NCI-H1105 treated with DMSO at 0.1 percent for 48 hours (cell line): ENCODE measurements at regions not wholly inside any gene's neighbourhood (a gene's known extent, or its start where the extent isn't known, plus 50 kb on each side); places are given as distances from the start of the nearest gene placed in this dataset.

ENCODE experiments used
- DNase-seq: peaks from one replicate; lab custom pipeline; 2025; lab: John Stamatoyannopoulos, UW

GRCh38 chr12:114943601-114944000, 259.6 kb upstream of the TBX3 start:
- DNase-seq = no peak

DNA sequence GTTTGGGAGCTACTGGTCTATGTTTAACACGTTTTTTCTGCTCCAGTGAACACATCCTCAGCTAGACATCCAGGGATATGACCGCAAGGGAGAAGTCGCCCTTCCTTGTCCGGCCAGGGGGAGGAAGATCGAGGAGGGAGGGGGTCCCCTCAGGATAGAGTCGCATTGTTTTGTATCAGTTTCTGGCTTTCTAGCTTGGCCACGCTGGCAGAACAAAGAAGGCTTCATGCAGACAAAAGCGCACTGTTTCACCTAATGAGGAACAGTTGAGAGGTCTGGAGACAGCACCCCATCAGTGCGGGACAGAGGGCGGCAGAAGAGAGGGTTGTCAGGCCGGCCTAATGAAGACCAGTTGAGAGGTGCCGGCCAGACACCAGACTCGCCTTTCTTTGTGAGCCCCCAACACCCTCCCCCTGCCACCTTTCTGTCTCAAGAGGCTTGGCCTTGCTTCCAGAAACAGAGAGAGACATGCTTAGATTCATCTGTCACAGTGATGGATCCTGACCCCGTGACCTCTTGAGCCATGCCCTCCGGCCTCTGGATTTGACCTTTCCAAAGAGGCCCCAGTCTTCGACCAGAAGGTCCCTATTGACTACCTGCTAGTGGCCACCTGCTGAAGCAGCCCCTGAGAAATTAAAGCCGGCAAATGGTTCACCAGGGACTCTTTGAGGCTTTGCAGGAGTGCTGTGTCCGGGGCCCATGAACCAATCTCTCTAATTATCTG, 254.7 kb upstream of the TBX3 start:
- DNase-seq = no peak

GRCh38 chr12:114936148-114937079, 252.4 kb upstream of the TBX3 start:
- DNase-seq = no peak

DNA sequence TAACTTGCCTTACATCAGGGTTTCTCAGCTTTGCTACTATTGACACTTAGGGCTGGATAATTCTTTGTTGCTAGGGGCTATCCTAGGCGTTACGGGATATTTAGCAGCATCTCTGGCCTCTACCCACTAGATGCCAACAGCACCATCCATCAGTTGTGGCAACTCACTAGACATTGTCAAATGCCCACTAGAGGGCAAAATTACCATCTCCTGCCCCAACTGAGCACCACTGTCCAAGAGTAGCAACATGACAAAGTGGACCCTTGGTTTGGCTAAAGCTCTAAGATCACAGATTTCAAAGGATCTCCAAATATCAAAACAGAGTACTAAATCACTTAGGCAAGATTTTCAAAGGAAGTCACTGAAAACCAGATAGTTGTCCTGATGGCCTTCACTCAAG, 251.7 kb upstream of the TBX3 start:
- no peak for DNase-seq

DNA sequence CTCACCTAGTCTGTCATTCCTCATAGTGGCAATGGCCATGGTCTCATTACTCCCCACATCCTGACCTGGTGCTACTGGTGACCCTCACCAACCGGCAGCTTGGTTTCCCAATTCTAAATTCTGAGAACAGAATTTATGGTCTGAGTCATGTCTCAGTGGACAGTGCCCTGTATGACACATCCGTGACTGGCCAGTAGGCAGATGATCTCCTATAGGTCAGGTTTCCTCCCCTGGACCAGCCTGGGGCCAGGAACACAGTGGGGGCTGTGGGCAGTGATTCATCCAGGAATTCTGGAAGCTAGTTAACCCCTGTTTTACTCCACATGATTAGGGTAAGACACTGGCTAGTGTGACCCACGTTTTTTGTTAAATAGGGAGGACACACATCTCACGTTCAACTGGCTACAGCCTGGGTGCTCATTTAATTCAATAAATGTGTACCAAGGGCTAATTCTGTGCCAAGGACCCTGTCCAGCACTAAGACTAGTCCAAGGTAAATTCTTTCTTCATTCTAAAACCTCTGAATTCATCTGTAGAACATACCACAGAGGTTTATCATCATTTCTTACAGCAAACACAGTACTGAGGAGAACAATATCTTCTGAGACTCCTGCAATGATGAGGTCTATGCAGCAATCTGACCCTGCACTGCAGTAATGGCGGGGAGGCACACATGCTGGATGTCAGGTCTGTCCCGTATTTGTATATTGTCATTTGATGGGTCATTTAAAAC, 249.6 kb upstream of the TBX3 start:
- DNase-seq = no peak

DNA sequence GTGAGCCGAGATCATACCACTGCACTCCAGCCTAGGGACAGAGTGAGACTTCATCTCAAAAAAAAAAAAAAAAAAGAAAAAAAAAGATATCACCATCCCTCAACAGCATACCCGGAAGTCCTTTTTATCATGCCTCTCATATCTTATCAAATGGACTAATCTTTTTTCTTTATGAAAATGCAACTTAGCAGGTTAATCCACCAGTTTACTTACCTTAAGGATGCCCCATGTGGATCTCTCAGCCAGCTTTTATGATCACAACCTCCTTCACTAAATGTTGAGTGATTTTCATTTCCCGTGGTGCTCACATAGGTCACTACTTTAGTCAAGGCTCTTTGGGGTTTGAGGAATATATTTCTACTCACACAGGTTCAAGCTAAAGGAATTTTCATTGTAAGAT, 248.8 kb upstream of the TBX3 start:
- DNase-seq = no peak

GRCh38 chr12:114931025-114931424, 247.1 kb upstream of the TBX3 start:
- no peak for DNase-seq

- no peak for DNase-seq
These were observed 242.4 kb upstream of the TBX3 start for GRCh38 chr12:114926341-114926740.

DNA sequence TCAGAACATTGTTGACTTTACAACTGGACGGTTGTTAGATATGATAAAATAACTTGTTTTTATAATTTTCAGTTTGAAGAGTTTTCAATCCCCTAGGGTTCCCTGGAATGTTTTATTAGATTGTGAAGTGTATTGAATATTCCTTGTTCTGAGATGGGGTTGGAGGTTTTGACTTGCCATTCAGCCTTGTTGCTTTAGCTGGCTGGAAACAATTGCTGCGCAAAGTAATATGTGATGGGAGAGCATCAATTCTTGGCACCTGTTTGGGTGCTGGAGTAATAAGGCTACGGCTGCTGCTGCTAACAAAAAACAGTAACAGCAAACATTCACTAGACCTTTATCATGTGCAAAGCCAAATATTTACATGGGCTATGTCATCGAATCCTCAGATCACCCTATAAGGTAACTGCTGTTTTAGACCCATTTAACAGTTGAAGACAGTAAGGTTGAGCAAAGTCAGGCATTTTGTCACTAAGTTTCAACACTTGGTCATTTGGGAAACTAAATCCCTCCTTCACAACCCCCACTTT, 241.0 kb upstream of the TBX3 start:
- DNase-seq = no peak

DNA sequence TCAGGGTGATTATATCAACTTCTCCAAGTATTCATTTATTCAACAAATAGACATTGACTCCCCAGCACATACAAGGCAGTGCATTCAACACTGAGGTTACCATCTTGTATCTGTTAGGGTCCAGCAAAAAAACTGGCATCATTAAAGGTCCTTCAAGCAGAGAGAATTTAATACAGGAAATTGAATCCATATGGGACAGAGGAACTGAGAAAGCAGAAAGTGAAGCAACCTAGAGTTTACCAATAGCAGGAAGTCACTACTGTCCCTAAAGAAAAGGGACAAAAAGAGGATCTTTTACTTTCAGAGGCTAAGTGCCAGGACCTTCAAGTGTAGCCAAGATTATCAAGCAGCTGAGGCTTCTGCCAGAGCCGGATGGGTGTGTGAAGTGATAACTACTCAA, 237.8 kb upstream of the TBX3 start:
- DNase-seq = no peak

- DNase-seq = no peak
These were observed 237.0 kb upstream of the TBX3 start for GRCh38 chr12:114920771-114921554.

- DNase-seq = no peak
These were observed 235.5 kb upstream of the TBX3 start for GRCh38 chr12:114919479-114919878.

GRCh38 chr12:114918535-114919233, 234.7 kb upstream of the TBX3 start:
- DNase-seq = no peak

DNA sequence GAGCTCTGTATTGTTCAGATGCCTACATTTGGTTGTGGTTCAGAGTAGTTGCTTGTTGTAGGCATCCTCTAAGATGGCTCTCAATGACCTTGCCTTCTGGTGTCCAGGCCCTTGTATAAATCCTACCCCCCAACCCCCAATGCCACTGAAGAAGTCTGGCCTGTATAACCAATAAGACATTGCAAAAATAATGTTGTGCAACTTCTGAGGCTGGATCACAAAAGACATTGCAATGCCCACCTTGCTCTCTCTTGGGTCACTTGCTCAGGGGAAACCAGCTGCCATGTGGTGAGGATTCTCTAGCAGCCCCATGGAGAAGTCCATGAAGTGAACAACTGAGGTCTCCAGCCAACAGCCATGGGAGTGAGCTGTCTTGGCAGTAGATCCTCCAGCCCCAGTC, 234.0 kb upstream of the TBX3 start:
- DNase-seq = no peak

GRCh38 chr12:114917307-114917706, 233.3 kb upstream of the TBX3 start:
- DNase-seq = no peak

DNA sequence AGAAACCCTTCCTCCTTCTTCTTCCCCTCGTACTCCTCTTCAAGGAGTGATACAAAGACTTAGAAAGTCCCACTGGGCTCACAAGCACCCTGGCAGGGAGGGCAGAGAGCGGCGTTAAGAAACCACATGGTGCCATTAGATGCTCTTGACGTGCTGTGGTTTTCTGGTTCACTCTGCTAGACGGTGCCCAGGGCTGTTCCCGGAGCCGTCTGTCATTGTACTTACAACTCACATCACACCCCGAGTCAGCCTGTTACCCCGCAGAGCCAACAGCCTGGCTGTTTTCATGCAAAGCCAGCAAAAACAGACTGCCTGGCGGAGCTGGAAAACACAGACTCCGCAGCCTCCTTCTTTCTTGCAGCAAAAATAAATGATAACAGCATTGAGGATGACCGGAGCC, 232.6 kb upstream of the TBX3 start:
- DNase-seq = no peak

- DNase-seq = no peak
These were observed 232.1 kb upstream of the TBX3 start for GRCh38 chr12:114916124-114916523.

DNA sequence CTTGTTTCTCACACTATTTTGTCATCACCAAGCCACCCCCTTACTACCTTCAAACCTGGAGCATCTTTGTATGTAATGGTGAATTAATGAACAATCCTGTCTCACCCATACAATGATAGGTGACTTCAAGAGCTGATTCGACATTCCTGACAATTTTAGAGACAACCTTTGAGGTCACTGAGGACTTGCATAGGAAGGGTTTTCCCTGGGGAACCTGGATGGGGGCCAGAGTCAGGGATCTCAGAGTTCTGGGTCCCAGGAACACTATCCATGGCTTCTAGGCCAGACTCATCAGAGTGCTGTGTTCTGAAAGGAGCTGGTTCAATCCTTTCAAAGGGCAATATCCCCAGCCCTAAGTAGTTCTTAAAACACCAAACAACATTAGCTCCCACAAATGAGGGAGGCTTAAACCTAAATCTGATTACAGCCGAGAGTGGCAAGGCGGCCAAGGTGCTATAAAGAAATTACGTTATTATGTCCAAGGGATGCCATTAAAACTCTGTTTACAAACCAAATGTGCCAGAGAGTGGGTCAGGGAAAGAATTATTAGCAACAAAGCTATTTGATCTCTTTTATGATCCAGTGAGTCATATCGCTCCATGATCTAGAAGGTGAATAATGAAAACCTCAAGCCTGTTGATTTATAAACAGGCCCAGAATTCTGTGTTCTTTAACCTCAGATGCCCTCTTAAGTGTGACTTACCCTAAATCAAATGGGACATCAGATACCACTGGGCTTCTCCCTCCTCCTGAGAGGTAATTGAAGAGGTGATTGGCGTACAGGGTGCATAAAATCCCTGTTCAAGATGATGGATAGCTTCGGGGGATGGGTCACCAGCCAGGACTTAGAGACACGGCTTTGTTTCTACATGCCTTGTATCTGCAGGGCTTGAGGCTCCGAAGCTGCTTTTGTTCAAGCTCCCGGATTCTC, 230.2 kb upstream of the TBX3 start:
- DNase-seq = peak; percentile 22

- no peak for DNase-seq
These were observed 228.8 kb upstream of the TBX3 start for GRCh38 chr12:114912811-114913210.

DNA sequence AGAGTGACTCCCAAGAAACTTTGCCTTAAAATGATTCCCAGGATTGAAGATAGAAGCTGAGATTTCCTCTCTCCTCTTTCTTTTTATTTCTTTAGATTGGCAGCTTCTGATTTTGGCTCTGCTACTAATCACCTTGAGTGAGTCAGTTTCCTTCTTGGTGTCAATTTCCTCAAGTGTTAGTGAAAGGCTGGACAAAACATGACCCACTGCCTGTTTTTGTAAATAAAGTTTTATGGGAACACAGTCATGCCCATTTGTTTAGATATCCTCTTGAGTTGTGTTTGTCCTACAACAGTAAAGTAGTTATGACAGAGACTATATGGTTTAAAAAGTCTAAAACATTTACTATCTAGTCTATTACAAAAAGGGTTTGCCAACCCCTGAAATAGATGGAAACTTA, 227.2 kb upstream of the TBX3 start:
- no peak for DNase-seq
